Lower leg skin (tissue), 4 donors: ENCODE measurements at regions not wholly inside any gene's neighbourhood (a gene's known extent, or its start where the extent isn't known, plus 50 kb on each side); places are given as distances from the start of the nearest gene placed in this dataset.

ENCODE experiments used
- DNase-seq, 2 donors: peaks; one replicate each; pipeline ENCODE4 v3.0.0-alpha.2; 2019; ENCODE audit warnings: low spot score in 2 of 2
- H3K4me3 ChIP-seq: fragments of 200-600 bp; sonication (generic); 2 replicates; pipeline ENCODE4 v1.5.1; 2017; ENCODE audit warnings: mild to moderate bottlenecking, low read depth; ENCODE audit not compliant: poor library complexity, severe bottlenecking
- POLR2A ChIP-seq, 2 donors: fragments of 450-650 bp; IDR thresholded peaks; one replicate each; pipeline ENCODE4 v1.6.1; 2016 to 2017; ENCODE audit warnings: antibody characterized with exemption in 2 of 2, mild to moderate bottlenecking in 1 of 2, moderate library complexity in 1 of 2
- WGBS, 2 donors: methylation state at CpG; one replicate each; pipeline ENCODE4 v1.1.5; 2018; 5-methylcytosine and 5-hydroxymethylcytosine counted together
- intact Hi-C: fragments of 100-400 bp; cut with DNase I; formaldehyde crosslinking; loops from one replicate; pipeline ENCODE4 v1.15.0; 2023; ENCODE audit warnings: low total_unique reads
- TF ChIP-seq, protein P1 (sequence below), 3 donors: fragments of 450-650 bp; IDR thresholded peaks; one replicate each; pipeline ENCODE4 v1.5.1; 2016; ENCODE audit warnings: antibody characterized with exemption in 3 of 3, mild to moderate bottlenecking in 3 of 3, moderate library complexity in 2 of 3

DNA sequence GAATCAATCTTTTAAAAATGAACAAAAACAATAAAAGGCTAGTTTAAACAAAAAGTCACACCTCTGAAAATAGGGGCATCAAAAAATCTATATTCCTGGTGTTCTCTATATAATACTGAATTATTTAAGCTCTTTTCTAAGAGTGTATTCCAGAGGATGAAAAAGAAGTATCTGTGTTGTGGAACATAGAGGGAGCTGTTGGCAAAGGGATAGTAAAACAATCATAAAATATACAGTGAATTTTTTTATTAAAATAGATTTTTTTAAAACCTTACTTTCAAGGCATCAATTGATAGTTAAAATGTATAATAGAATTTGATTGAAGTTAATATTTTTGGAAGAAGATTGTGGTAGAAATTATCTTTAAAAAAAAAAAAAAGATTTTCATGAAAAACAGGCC, 1409.1 kb upstream of the CELF2 start:
- H3K4me3 ChIP-seq: no peak overlapping the region
- intact Hi-C loops: no loop called here
- DNase-seq: no peak
- TF ChIP-seq, protein P1, sequence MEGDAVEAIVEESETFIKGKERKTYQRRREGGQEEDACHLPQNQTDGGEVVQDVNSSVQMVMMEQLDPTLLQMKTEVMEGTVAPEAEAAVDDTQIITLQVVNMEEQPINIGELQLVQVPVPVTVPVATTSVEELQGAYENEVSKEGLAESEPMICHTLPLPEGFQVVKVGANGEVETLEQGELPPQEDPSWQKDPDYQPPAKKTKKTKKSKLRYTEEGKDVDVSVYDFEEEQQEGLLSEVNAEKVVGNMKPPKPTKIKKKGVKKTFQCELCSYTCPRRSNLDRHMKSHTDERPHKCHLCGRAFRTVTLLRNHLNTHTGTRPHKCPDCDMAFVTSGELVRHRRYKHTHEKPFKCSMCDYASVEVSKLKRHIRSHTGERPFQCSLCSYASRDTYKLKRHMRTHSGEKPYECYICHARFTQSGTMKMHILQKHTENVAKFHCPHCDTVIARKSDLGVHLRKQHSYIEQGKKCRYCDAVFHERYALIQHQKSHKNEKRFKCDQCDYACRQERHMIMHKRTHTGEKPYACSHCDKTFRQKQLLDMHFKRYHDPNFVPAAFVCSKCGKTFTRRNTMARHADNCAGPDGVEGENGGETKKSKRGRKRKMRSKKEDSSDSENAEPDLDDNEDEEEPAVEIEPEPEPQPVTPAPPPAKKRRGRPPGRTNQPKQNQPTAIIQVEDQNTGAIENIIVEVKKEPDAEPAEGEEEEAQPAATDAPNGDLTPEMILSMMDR (IDR thresholded peaks at IDR 0.05): no peak
- no peak for TF ChIP-seq POLR2A (IDR thresholded peaks at IDR 0.05)

DNA sequence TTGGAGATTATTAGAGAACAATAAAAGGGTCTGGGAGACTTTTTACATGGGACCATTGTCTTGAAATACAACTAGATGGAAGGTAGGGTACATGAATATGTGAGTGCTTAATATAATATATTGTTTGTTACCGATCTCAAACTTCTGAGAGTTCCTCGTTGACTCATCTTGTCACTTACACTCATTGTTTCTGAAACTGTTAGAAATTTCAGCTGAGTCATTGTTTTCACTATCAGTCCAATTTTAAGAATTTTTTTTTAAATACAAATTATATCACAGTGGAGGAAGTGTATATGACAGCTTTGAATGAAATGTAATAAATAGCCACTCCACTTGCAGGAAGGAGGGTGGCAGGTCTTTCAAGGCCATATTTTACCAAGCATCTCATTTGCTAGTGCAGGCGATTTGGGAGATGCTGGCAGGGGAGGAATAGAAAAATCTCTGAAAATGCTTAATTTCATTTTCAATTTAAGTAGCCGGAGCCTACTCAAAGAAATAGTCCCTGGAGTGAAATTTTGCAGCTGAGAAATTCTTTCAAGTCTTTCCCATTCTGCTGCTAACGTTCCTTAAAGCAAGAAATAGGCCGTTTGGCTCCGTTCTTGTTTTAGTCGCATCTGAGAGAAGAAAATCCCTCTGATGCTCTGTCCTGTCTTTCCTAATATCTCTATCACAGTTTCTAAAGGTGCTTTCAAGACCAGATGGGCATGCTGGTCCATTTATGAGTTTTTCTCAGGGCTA, 1404.2 kb upstream of the CELF2 start:
- no peak overlapping the region for H3K4me3 ChIP-seq
- no peak for TF ChIP-seq POLR2A (IDR thresholded peaks at IDR 0.05)
- TF ChIP-seq, protein P1 (IDR thresholded peaks at IDR 0.05): no peak
- no peak for DNase-seq
- intact Hi-C loops: no loop called here
- 59 to 63% methylated on average over 8 of the region's 8 CpGs for WGBS, 2 donors

DNA sequence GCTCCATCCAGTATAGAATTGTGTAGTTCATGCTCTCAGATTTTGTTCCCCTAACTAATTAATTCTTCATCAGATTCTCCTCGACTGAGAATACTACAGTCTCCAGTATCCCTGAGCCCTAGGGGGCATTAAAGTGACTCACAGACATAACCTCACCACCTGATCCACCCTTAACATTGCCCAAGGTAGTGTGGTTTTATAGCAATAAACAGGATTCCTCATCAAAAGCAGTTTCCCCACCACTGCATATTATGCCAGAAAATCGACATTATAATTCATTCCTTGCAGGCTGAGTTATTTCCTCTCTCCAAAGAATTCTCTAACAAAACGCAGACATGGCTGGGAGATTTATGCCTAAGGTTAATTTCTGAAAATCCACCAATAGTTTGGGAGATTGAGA, 1402.5 kb upstream of the CELF2 start:
- H3K4me3 ChIP-seq: no peak overlapping the region
- 41 to 43% methylated on average over 3 of the region's 3 CpGs for WGBS, 2 donors
- intact Hi-C loops: no loop called here
- TF ChIP-seq POLR2A (IDR thresholded peaks at IDR 0.05): no peak
- TF ChIP-seq, protein P1 (IDR thresholded peaks at IDR 0.05): no peak
- DNase-seq: no peak

DNA sequence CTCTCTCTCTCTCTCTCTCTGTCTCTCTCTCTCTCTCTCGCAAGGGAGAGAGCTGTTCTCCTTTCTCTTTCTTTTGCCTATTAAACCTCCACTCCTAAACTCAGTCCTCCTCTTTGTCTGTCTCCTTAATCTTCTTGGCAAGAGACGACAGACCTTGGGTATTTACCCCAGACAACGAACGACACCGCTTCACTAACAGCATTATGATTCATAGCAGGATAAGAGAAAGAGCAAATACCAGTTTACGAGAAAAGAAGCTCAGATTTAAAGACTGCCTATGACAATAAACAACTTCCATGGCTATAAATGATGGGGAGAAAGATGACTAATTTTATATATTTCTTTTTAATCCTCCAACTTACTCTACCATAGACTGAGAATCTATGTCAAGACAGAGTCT, 1396.5 kb upstream of the CELF2 start:
- DNase-seq: no peak
- intact Hi-C loops: no loop called here
- H3K4me3 ChIP-seq: no peak overlapping the region
- no peak for TF ChIP-seq POLR2A (IDR thresholded peaks at IDR 0.05)
- TF ChIP-seq, protein P1 (IDR thresholded peaks at IDR 0.05): no peak
- 69 to 75% methylated on average over 6 of the region's 6 CpGs for WGBS, 2 donors

DNA sequence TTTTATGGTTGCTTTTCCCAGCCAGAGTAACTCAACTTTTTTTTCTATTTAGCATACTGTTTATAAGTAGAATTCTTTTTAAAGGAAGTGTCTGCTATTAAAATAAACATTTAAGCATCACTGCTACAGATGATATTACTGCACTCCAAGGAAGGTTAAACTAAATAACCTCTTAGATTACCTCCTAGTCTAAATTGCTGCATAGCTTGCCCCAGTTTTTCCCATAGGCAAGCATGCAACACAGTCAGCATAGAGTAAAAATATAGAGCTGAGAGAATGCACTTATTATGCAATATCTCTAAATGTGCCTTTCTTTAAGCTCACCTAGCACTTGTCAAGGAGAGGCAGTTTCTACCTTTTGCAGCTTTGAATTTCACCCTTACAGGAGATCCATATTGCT, 1392.4 kb upstream of the CELF2 start:
- no peak for TF ChIP-seq POLR2A (IDR thresholded peaks at IDR 0.05)
- TF ChIP-seq, protein P1 (IDR thresholded peaks at IDR 0.05): no peak
- intact Hi-C loops: no loop called here
- no peak for DNase-seq
- no peak overlapping the region for H3K4me3 ChIP-seq

DNA sequence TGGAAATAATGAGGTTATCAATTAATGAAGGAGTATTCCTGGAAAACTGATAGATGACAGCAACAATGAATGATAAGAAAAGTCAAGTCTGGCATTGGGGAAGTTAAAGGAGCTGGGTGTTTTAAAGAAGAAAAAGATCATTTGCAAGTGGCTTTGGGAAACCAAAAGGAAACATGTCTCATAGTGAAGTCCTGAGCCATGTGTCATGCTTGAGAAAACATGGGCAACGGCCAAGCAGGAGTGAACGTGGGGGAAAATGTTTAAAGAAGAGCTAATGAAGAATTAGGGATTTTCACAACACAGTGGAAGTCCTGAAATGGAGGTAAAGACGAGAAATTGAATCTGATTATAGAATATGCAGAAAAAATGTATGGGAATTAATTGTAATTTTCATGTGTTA, 1383.2 kb upstream of the CELF2 start:
- TF ChIP-seq POLR2A (IDR thresholded peaks at IDR 0.05): no peak
- TF ChIP-seq, protein P1 (IDR thresholded peaks at IDR 0.05): no peak
- H3K4me3 ChIP-seq: no peak overlapping the region
- DNase-seq: no peak
- WGBS, 2 donors: 62 to 69% methylated on average over 3 of the region's 3 CpGs
- intact Hi-C loops: no loop called here
